CD14-positive monocyte (primary cell): ENCODE measurements at regions not wholly inside any gene's neighbourhood (a gene's known extent, or its start where the extent isn't known, plus 50 kb on each side); places are given as distances from the start of the nearest gene placed in this dataset.

Experiments
- DNase-seq, 3 donors: peaks; one replicate each; pipeline ENCODE4 v3.0.0-alpha.2; 2011 to 2022
- H2AFZ ChIP-seq: 2 replicates; pipeline ENCODE4 v1.6.0; 2012; ENCODE audit warnings: mild to moderate bottlenecking, low read depth, low read length, inconsistent platforms; ENCODE audit not compliant: insufficient read depth, poor library complexity, severe bottlenecking
- H3K27ac ChIP-seq, 2 donors: 1 replicate in 1 of 2; 2 replicates in 1 of 2; pipeline ENCODE4 v1.5.1; 2012 to 2013; ENCODE audit warnings: low read length in 2 of 2, control low read depth in 1 of 2, inconsistent platforms in 1 of 2, low read depth in 1 of 2, mild to moderate bottlenecking in 1 of 2
- H3K27me3 ChIP-seq, 2 donors: one replicate each; pipeline versions ENCODE4 v1.6.0 to v1.6.1; 2011 to 2013; ENCODE audit warnings: low read length in 2 of 2; ENCODE audit not compliant: control insufficient read depth in 2 of 2, insufficient read depth in 2 of 2
- H3K36me3 ChIP-seq, 2 donors: replicated peaks in 1 of 2; 1 replicate in 1 of 2; 2 replicates in 1 of 2; pipeline versions ENCODE4 v1.5.1 to v1.6.1; 2012 to 2013; ENCODE audit warnings: low read length in 2 of 2, control low read depth in 1 of 2, inconsistent platforms in 1 of 2, mild to moderate bottlenecking in 1 of 2; ENCODE audit not compliant: insufficient read depth in 2 of 2, control insufficient read depth in 1 of 2
- H3K4me1 ChIP-seq, 2 donors: 1 replicate in 1 of 2; 2 replicates in 1 of 2; pipeline versions ENCODE4 v1.5.1 to v1.6.1; 2012 to 2013; ENCODE audit warnings: low read length in 2 of 2, control low read depth in 1 of 2, inconsistent platforms in 1 of 2, mild to moderate bottlenecking in 1 of 2, moderate library complexity in 1 of 2; ENCODE audit not compliant: insufficient read depth in 2 of 2, control insufficient read depth in 1 of 2
- H3K4me2 ChIP-seq: replicated peaks from 2 replicates; pipeline ENCODE3; 2012; ENCODE audit warnings: low read length, moderate library complexity, mild to moderate bottlenecking; ENCODE audit not compliant: poor library complexity, severe bottlenecking; ENCODE audit errors: extremely low read depth
- H3K4me3 ChIP-seq, 3 experiments: fragments of 200-600 bp in 1 of 3; sonication (generic) in 1 of 3; replicated peaks in 1 of 3; 1 replicate in 2 of 3; 2 replicates in 1 of 3; pipeline ENCODE4 v1.5.1; 2011 to 2013; ENCODE audit warnings: low read length in 3 of 3, mild to moderate bottlenecking in 3 of 3, control low read depth in 2 of 3, low read depth in 2 of 3, inconsistent platforms in 1 of 3, moderate library complexity in 1 of 3
- H3K79me2 ChIP-seq: 2 replicates; pipeline ENCODE4 v1.6.0; 2012; ENCODE audit warnings: mild to moderate bottlenecking, control low read depth, inconsistent platforms, low read length, moderate library complexity; ENCODE audit not compliant: insufficient read depth
- H3K9ac ChIP-seq: 2 replicates; pipeline ENCODE4 v1.6.0; 2017; ENCODE audit warnings: low read length, mild to moderate bottlenecking; ENCODE audit not compliant: insufficient read depth, poor library complexity, severe bottlenecking
- H3K9me3 ChIP-seq, 2 donors: replicated peaks in 1 of 2; 1 replicate in 1 of 2; 2 replicates in 1 of 2; pipeline versions ENCODE4 v1.5.1 to v1.6.1; 2012 to 2013; ENCODE audit warnings: low read length in 2 of 2, control low read depth in 1 of 2; ENCODE audit not compliant: control insufficient read depth in 1 of 2, insufficient read depth in 1 of 2
- H4K20me1 ChIP-seq: 2 replicates; pipeline ENCODE4 v1.6.0; 2012; ENCODE audit warnings: mild to moderate bottlenecking, low read length, control low read depth, moderate library complexity; ENCODE audit not compliant: insufficient read depth
- H3K27ac Mint-ChIP-seq, 7 donors: one replicate each; pipeline ENCODE4 v1.8.0; 2020; ENCODE audit warnings: mild to moderate bottlenecking in 7 of 7, mixed read lengths in 7 of 7, moderate library complexity in 6 of 7, inconsistent platforms in 2 of 7
- H3K27me3 Mint-ChIP-seq, 3 donors: one replicate each; pipeline ENCODE4 v1.8.0; 2021 to 2022; ENCODE audit warnings: low read depth in 3 of 3, mild to moderate bottlenecking in 3 of 3, mixed read lengths in 3 of 3, moderate library complexity in 3 of 3, inconsistent platforms in 1 of 3
- H3K36me3 Mint-ChIP-seq, 2 donors: one replicate each; pipeline ENCODE4 v1.8.0; 2020; ENCODE audit warnings: mixed read lengths in 2 of 2, inconsistent platforms in 1 of 2, mild to moderate bottlenecking in 1 of 2
- H3K4me1 Mint-ChIP-seq: one replicate; pipeline ENCODE4 v1.8.0; 2020; ENCODE audit warnings: mild to moderate bottlenecking, mixed read lengths
- H3K4me3 Mint-ChIP-seq, 2 donors: one replicate each; pipeline ENCODE4 v1.8.0; 2020; ENCODE audit warnings: mild to moderate bottlenecking in 2 of 2, mixed read lengths in 2 of 2, moderate library complexity in 1 of 2
- H3K9me3 Mint-ChIP-seq, 7 donors: one replicate each; pipeline ENCODE4 v1.8.0; 2020 to 2022; ENCODE audit warnings: mixed read lengths in 7 of 7, mild to moderate bottlenecking in 6 of 7, moderate library complexity in 6 of 7, inconsistent platforms in 2 of 7
- CTCF ChIP-seq: fragments of 200-600 bp; IDR thresholded peaks from one replicate; pipeline ENCODE4 v1.8.0; 2022; ENCODE audit warnings: antibody characterized with exemption, mild to moderate bottlenecking
- WGBS: methylation state at CpG from one replicate; pipeline ENCODE4 v1.1.5; 2013; ENCODE audit warnings: missing lambda C conversion rate; ENCODE audit not compliant: insufficient coverage; 5-methylcytosine and 5-hydroxymethylcytosine counted together
- intact Hi-C, 2 donors: fragments of 100-400 bp; cut with micrococcal nuclease; formaldehyde crosslinking; loops; one replicate each; pipeline versions ENCODE4 v1.15.0 to v1.15.1; 2023

DNA sequence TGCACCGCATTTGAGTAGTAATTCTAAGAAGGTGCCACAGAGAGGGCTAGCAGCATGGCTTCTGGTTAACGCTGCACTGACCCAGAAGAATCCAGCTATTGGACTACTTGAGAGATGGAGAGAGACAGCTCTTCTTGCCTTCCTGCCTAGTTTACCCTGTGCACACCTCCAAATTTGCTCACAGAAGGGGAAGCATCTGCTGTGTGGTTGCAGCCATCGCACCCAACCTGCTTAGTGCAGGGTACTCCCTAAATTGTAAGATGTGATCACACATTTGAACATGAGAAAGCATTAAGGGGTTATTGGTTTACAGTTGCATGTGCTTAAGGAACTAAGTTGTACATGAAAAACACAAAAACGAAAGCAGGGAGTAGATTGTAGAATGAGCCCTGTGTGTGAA lies 122.1 kb downstream of the FOXB1 start:
- H2AFZ ChIP-seq: no peak overlapping the region
- no peaks in the 10 kb centered on the region for H3K9me3 ChIP-seq
- no peaks in the 10 kb centered on the region for H3K36me3 ChIP-seq
- H3K4me2 ChIP-seq: no peak overlapping the region
- peaks cover 5 to 7% (median 6%) of the 10 kb centered on the region in 3 donors for H3K27me3 Mint-ChIP-seq
- no peak overlapping the region for H3K27ac ChIP-seq
- H3K4me1 Mint-ChIP-seq: peaks cover 15% of the 10 kb centered on the region
- intact Hi-C loops: no loop called here
- no peaks in the 10 kb centered on the region for H3K36me3 Mint-ChIP-seq
- WGBS: no CpG with 5 or more reads among the region's 4 CpGs
- H3K4me3 Mint-ChIP-seq: no peak overlapping the region
- H3K27me3 ChIP-seq: no peaks in the 10 kb centered on the region
- DNase-seq: no peak
- no peak for TF ChIP-seq CTCF
- no peaks in the 10 kb centered on the region for H3K9me3 Mint-ChIP-seq
- no peak overlapping the region for H3K27ac Mint-ChIP-seq
- H3K9ac ChIP-seq: no peak overlapping the region
- H4K20me1 ChIP-seq: no peaks in the 10 kb centered on the region
- no peaks in the 10 kb centered on the region for H3K79me2 ChIP-seq
- H3K4me3 ChIP-seq: no peak overlapping the region
- peaks cover 10 to 14% of the 10 kb centered on the region in 2 donors for H3K4me1 ChIP-seq

GRCh38 chr15:60126661-60127060 lies 122.5 kb downstream of the FOXB1 start:
- intact Hi-C loops: no loop called here
- Histone ChIP-seq H3K9me3 (no peaks in the 10 kb centered on the region), H3K27me3 (no peaks in the 10 kb centered on the region), H2AFZ (no peak overlapping the region), H3K36me3 (no peaks in the 10 kb centered on the region), H4K20me1 (no peaks in the 10 kb centered on the region), H3K27ac (no peak overlapping the region), H3K79me2 (no peaks in the 10 kb centered on the region), H3K9ac (no peak overlapping the region), H3K4me1 (peaks cover 10 to 14% of the 10 kb centered on the region in 2 donors), H3K4me2 (no peak overlapping the region), H3K4me3 (peak overlapping the region in 1 of 3 experiments; percentile 83)
- TF ChIP-seq CTCF: no peak
- DNase-seq: no peak
- Mint-ChIP-seq H3K4me3 (no peak overlapping the region), H3K4me1 (peaks cover 15% of the 10 kb centered on the region), H3K27me3 (peaks cover 5 to 7% (median 6%) of the 10 kb centered on the region in 3 donors), H3K9me3 (no peaks in the 10 kb centered on the region), H3K27ac (peak overlapping the region in 1 of 7 donors; percentile 13), H3K36me3 (no peaks in the 10 kb centered on the region)
- 98% methylated on average over 5 of the region's 5 CpGs for WGBS
